Muscle layer of colon (tissue), 2 donors: ENCODE measurements at regions not wholly inside any gene's neighbourhood (a gene's known extent, or its start where the extent isn't known, plus 50 kb on each side); places are given as distances from the start of the nearest gene placed in this dataset.
A peak's percentile ranks its signal among the peaks of the same experiment; 100 is the strongest.

Experiments
- H3K27ac ChIP-seq: one replicate; pipeline ENCODE4 v1.7.0; 2013; ENCODE audit warnings: low read depth, mild to moderate bottlenecking, low read length, moderate library complexity
- H3K27me3 ChIP-seq, 2 donors: one replicate each; pipeline ENCODE4 v1.7.0; 2013; ENCODE audit warnings: low read length in 2 of 2, mild to moderate bottlenecking in 2 of 2; ENCODE audit not compliant: insufficient read depth in 2 of 2, control insufficient read depth in 1 of 2
- H3K36me3 ChIP-seq: one replicate; pipeline ENCODE4 v1.7.0; 2013; ENCODE audit warnings: mild to moderate bottlenecking, low read length; ENCODE audit not compliant: insufficient read depth
- H3K4me1 ChIP-seq: one replicate; pipeline ENCODE4 v1.7.0; 2013; ENCODE audit warnings: mild to moderate bottlenecking, low read length; ENCODE audit not compliant: insufficient read depth
- H3K4me3 ChIP-seq, 2 donors: one replicate each; pipeline ENCODE4 v1.7.0; 2013; ENCODE audit warnings: low read length in 2 of 2, low read depth in 1 of 2, mild to moderate bottlenecking in 1 of 2, moderate library complexity in 1 of 2
- H3K9ac ChIP-seq: one replicate; pipeline ENCODE4 v1.7.0; 2013; ENCODE audit warnings: low read length
- H3K9me3 ChIP-seq: one replicate; pipeline ENCODE4 v1.7.0; 2013; ENCODE audit warnings: mild to moderate bottlenecking, low read length
- donor health status: abdominal sarcoma.
- donor health status: Adenocarcinoma of cecum.

DNA sequence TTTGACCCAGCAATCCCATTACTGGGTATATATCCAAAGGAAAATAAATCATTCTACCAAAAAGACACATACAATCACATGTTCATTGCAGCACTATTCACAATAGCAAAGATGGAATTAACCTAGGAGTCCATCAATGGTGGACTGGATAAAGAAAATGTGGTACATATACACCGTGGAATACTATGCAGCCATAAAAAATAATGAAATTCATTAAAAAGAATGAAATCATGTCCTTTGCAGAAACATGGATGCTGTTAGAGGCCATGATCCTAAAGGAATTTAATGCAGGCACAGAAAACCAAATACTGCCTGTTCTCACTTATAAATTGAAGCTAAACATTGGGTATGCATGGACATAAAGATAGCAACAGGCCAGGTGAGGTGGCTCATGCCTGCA lies 61.9 kb upstream of the BMP6 start:
- H3K9ac ChIP-seq = no peak overlapping the region
- H3K36me3 ChIP-seq = no peaks in the 10 kb centered on the region
- no peaks in the 10 kb centered on the region for H3K4me1 ChIP-seq
- no peak overlapping the region for H3K27ac ChIP-seq
- no peaks in the 10 kb centered on the region for H3K9me3 ChIP-seq
- no peaks in the 10 kb centered on the region for H3K27me3 ChIP-seq
- no peak overlapping the region for H3K4me3 ChIP-seq

DNA sequence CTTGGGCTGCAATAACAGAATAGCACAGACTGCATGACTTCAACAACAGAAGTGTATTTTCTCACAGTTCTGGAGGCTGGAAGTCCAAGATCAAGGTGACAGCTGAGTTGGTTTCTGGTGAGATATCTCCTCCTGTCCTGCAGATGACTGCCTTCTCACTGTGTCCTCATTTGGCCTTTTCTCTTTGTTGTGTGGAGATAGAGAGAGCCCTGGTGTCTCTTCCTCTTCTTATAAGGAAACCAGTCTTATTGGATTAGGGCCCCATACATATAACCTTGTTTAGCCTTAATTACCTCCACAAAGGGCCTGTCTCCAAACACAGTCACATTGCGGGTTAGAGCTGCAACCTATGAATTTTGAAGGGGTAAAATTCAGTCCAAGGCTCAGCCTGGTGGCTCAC lies 57.0 kb upstream of the BMP6 start:
- H3K4me1 ChIP-seq = peaks cover 11% of the 10 kb centered on the region
- H3K27me3 ChIP-seq = no peaks in the 10 kb centered on the region
- no peaks in the 10 kb centered on the region for H3K36me3 ChIP-seq
- H3K4me3 ChIP-seq = no peak overlapping the region
- no peak overlapping the region for H3K9ac ChIP-seq
- no peaks in the 10 kb centered on the region for H3K9me3 ChIP-seq
- no peak overlapping the region for H3K27ac ChIP-seq

DNA sequence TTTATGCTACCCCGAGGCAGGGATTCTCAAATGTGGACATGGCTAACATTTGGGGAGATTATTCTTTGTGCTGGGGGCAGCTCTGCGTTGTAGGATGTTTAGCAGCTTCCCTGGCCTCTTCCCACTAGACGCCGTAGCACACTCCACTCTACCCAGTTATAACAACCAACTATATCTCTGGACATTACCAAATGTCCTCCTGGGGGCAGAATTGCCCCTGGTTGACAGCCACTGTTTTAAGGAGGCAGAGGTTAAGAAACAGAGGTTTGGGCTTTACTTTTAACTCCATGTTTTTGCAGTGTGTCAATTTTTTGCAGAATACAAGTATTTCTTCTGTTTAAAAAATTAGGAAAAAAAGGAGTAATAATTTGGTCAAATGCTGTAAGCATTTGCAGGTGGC lies 56.2 kb upstream of the BMP6 start:
- Histone ChIP-seq H3K27ac (no peak overlapping the region), H3K9ac (no peak overlapping the region), H3K4me1 (peaks cover 11% of the 10 kb centered on the region), H3K4me3 (no peak overlapping the region), H3K27me3 (no peaks in the 10 kb centered on the region), H3K36me3 (no peaks in the 10 kb centered on the region), H3K9me3 (no peaks in the 10 kb centered on the region)

DNA sequence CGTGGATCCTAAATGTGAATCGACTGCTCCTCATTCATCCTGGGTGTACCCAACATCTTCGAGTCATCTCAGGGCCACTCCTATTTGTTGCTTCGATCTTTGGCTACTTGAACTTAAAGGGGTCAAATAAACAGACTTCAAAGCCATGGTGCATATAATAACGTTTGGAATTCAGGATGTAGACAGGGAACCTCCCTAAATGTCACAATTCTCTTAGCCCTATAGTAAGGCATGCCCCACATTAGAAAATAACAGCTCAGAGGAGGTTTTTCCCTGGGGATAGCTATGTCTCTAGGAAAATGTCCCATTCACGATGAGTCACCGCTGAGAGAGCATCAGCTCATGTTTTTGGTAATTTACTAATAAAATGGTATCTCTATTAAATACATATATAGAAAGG lies 54.8 kb upstream of the BMP6 start:
- no peak overlapping the region for H3K4me3 ChIP-seq
- H3K27me3 ChIP-seq = no peaks in the 10 kb centered on the region
- H3K9me3 ChIP-seq = no peaks in the 10 kb centered on the region
- H3K27ac ChIP-seq = no peak overlapping the region
- no peaks in the 10 kb centered on the region for H3K36me3 ChIP-seq
- H3K4me1 ChIP-seq = peaks cover 11% of the 10 kb centered on the region
- H3K9ac ChIP-seq = no peak overlapping the region

DNA sequence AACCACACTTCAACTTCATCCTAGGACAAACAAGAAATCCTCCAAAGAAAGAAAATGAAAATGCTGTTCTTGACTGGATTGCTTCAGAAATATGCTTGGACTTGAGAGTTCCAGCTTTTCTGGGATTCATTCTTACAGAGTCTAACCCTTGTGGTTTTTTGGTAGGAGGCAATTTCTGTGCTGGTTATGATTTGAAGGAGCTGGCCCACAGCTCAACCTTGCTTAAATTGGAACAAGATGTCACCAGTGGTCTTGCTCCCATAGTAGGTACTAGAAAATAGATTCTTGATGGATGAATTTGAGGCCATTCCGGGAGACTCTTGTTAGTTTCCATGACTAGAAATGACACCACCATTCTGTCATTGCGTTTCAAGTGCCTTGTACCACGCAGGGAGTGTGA lies 54.3 kb upstream of the BMP6 start:
- H3K36me3 ChIP-seq = no peaks in the 10 kb centered on the region
- no peaks in the 10 kb centered on the region for H3K9me3 ChIP-seq
- H3K27ac ChIP-seq = no peak overlapping the region
- H3K27me3 ChIP-seq = no peaks in the 10 kb centered on the region
- H3K4me3 ChIP-seq = no peak overlapping the region
- peaks cover 11% of the 10 kb centered on the region for H3K4me1 ChIP-seq
- H3K9ac ChIP-seq = no peak overlapping the region

DNA sequence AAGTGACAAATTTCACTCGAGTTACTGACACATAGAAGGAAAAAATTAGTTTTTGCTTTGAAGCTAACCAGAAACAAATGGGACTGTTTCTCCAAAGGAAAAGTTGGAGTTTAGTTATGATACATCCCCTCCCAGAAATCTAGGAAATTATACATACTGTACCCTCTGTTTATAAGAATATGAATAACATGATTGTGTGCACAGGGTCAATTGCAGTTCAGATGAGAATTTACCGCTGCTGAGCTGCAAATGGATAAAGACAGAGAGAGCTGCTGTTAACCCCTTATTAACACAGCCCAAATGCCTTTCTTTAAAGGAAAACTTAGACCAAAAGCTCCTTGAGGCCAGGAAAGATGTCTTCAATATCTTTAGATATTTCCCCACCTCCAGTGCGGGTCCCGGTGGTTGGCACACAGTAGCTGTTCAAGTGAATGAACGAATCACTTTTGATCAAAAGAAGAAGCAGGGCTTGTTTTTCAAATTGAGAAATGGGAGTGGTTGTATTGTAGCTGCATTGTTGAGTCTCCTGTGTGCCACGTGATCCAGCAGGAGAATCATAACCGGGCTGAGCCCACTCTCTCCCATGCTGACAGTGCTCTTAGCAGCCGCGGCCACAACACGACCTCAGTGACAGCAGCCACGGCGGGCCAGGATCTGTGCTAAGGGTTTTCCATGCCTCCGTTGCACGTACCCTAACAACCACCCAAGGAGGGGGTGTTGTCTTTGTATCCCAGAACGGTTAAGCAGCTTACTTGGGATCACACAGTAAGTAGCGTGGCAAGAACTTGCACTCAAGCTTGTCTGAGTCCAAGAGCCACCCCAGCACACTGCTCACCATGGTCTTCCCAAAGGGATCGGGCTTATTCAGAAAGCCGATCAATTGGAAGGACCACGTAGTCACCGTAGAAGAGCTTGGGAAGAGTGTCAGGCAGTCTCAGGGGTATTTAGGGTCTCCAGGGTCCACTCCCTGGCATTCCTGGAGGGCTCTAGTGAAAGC lies 53.5 kb upstream of the BMP6 start:
- Histone ChIP-seq H3K9me3 (no peaks in the 10 kb centered on the region), H3K36me3 (no peaks in the 10 kb centered on the region), H3K9ac (no peak overlapping the region), H3K4me1 (peaks cover 11% of the 10 kb centered on the region), H3K4me3 (peak overlapping the region in 1 of 2 donors; percentile 25), H3K27me3 (no peaks in the 10 kb centered on the region), H3K27ac (no peak overlapping the region)

DNA sequence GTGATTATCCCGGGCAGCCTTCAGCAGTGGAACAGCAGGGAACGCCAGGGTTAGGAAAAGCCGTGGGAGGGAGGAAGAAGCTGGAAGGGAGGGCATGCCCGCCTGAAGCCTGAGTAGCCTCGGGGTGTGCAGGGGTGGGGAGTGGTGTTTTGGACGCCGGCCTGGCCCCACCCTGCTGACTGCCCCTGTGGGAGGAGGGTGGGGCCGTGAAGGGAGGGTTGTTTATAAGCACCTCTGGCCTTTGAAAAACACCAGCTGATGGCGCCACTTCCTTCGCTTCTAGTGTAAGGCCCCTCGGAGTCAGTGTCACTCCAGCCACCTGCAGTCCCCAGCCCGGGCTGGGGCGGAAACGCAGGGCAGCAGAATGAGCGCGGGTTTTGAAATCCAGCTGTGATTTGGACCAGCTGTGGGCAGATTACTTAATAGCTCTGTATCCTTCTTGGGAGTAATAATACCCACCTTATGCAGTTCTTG lies 52.8 kb upstream of the BMP6 start:
- Histone ChIP-seq H3K27ac (no peak overlapping the region), H3K9ac (no peak overlapping the region), H3K36me3 (no peaks in the 10 kb centered on the region), H3K9me3 (no peaks in the 10 kb centered on the region), H3K27me3 (no peaks in the 10 kb centered on the region), H3K4me1 (peaks cover 11% of the 10 kb centered on the region), H3K4me3 (peak overlapping the region in 1 of 2 donors; percentile 25)

DNA sequence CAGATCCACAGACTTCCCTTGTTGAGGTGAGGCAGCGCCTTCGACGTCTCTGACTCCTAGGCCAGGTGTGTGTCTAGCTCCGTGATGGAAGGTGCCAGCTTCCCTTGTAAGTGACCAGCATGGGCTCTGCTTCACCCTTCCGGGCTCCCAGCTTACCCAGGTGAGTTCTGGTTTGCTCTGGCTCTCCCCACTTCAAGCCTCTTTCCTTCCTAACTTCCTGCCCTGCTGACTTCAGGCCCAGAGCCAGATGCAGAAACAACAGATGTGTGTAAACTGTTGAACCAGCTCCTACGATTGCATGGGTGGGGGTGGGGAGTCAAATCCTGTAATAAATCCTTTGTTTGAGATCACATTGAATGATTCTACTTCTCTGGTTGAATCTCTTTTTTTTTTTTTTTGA lies 51.6 kb upstream of the BMP6 start:
- no peaks in the 10 kb centered on the region for H3K36me3 ChIP-seq
- no peaks in the 10 kb centered on the region for H3K9me3 ChIP-seq
- no peak overlapping the region for H3K4me3 ChIP-seq
- H3K27me3 ChIP-seq = no peaks in the 10 kb centered on the region
- no peak overlapping the region for H3K27ac ChIP-seq
- H3K4me1 ChIP-seq = peaks cover 11% of the 10 kb centered on the region
- no peak overlapping the region for H3K9ac ChIP-seq

DNA sequence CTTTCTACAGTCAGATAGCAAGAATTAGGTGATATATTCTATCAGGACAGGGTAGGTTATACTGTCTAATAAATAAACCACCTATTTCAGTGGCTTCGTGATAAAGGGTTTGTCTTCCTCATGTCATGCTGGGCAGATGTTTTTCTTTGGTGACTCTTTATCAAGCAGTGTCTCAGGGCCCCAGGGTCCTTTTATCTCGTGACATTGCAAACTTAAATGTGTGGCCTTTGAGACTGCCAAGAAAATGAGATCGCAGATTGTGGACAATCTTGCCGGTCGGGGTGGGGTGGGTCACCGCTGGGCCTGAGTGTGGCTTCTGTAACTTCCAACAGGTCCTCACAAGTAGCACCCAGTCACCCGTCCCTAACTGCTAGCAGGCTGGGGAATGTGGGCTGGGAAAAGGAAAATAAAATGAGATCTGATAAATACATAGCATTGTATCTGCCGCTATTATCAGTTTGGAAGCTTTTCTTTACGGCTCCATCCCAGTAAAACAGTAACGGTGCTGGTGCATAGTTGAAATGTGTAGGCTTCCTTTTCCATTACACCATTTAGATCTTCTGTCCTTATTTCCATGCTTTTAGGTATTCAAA lies 50.5 kb upstream of the BMP6 start:
- no peaks in the 10 kb centered on the region for H3K27me3 ChIP-seq

More for the DNA sequence above, 50.5 kb upstream of the BMP6 start:
- H3K36me3 ChIP-seq = no peaks in the 10 kb centered on the region
- no peak overlapping the region for H3K4me3 ChIP-seq
- peaks cover 11% of the 10 kb centered on the region for H3K4me1 ChIP-seq
- no peak overlapping the region for H3K9ac ChIP-seq
- no peaks in the 10 kb centered on the region for H3K9me3 ChIP-seq
- H3K27ac ChIP-seq = no peak overlapping the region
